LNCaP clone FGC (cell line): ENCODE measurements at regions not wholly inside any gene's neighbourhood (a gene's known extent, or its start where the extent isn't known, plus 50 kb on each side); places are given as distances from the start of the nearest gene placed in this dataset.
"Not testable (repeated sequence)": the region's sequence is repeated elsewhere in the genome, so short reads cannot be mapped to it uniquely, and the experiment has no call there.

Experiments used
- DNase-seq: peaks from one replicate; pipeline ENCODE4 v3.0.0-alpha.2; 2011; ENCODE audit warnings: low read depth
- H3K4me3 ChIP-seq: 2 replicates; pipeline ENCODE4 v1.5.1; 2011; ENCODE audit warnings: mild to moderate bottlenecking, low read depth, low read length, control low read depth
- TF ChIP-seq, protein P1 (sequence below): IDR thresholded peaks from 2 replicates; pipeline ENCODE4 v1.5.1; 2012; ENCODE audit warnings: mild to moderate bottlenecking; ENCODE audit not compliant: control insufficient read depth, insufficient read depth; ENCODE audit errors: extremely low read depth

DNA sequence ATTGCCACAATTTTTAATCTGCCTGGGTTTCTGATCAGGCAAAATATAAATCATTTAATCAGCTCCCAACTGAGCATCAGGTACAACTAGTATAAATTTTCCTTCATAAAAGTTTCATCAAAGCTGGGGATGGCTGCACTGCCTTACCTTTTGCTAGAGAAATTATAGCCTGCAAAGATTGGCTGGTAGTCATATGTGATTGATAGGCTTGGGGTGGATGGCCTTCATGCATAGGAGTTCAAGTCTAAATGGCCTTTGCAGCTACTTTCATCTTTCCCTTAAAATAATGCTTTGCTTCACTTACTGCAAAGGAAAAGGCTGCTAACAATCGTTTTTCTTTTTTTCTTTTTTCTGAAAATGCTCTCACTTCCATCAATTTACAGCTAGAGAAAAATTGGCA lies 739.7 kb downstream of the CENPC start:
- no peak for DNase-seq
- TF ChIP-seq, protein P1, sequence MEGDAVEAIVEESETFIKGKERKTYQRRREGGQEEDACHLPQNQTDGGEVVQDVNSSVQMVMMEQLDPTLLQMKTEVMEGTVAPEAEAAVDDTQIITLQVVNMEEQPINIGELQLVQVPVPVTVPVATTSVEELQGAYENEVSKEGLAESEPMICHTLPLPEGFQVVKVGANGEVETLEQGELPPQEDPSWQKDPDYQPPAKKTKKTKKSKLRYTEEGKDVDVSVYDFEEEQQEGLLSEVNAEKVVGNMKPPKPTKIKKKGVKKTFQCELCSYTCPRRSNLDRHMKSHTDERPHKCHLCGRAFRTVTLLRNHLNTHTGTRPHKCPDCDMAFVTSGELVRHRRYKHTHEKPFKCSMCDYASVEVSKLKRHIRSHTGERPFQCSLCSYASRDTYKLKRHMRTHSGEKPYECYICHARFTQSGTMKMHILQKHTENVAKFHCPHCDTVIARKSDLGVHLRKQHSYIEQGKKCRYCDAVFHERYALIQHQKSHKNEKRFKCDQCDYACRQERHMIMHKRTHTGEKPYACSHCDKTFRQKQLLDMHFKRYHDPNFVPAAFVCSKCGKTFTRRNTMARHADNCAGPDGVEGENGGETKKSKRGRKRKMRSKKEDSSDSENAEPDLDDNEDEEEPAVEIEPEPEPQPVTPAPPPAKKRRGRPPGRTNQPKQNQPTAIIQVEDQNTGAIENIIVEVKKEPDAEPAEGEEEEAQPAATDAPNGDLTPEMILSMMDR: no peak
- H3K4me3 ChIP-seq: no peak overlapping the region

- TF ChIP-seq, protein P1: no peak
- no peak for DNase-seq
- no peak overlapping the region for H3K4me3 ChIP-seq
Measured at GRCh38 chr4:66804979-66805378, 740.3 kb downstream of the CENPC start.

DNA sequence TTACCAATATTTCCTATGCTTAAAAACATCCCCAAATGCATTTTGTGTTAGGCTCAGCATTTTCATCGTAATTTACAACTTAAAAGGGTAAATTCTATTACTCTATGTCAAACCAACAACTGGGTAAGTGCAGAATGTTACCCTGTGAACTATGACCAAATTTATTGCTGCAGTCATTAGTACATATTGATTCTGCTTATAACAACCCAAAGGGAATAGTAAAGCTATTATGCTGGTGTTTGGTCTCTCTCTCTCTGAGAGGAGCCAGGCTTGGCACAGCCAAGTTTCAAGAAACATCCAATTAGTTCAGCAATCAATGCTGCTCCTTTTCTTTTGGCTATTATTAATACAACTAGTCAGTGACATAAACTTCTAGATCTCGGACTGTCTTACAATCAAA lies 747.7 kb downstream of the CENPC start:
- TF ChIP-seq, protein P1: no peak
- no peak overlapping the region for H3K4me3 ChIP-seq
- DNase-seq: no peak

DNA sequence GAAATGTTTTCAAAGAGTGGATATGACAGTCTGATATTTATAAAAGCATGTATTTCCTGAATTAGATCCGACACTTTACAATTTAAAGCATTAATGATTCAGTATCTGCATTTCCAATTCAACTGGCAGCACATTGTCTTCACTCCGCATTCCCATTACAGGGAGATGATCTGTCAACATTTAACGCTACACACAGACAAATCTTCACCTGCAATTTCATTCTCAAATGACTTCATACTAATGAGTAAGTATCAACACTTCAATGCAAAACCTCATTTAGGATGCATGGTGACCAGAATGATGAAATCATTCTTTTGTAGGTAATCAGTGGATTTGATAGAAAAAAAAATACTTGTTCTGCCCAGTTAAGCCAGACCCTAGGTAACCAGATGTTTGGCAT lies 749.6 kb downstream of the CENPC start:
- DNase-seq: no peak
- H3K4me3 ChIP-seq: no peak overlapping the region
- TF ChIP-seq, protein P1: no peak

DNA sequence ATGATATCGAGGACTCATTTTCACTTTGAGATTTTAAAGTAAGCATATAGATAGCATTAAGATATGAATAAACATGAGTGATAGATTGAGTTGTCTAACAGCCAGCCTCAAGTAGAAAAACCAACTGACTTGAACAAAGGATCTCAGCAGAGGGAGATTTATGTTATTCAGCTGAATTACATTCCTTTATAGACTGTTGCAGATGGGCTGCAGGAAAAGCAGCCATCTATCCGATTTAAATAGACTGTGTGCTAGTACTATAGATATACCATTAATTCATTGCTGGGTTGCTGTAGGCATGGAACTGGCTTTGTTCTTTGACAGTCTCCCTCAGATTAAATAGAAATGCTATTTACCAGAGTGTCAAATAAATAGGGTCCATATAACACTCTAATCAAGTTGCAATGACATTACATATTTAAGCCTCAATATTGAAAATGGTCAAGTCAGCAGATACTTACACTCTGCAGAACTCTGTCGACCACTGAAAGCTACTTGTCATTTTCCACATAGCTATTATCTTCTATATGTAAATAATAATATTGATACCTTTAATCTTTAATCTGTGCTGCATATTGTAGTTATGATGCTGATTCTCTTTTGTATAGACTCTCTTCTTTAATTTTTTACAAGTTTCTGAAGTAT lies 750.8 kb downstream of the CENPC start:
- no peak overlapping the region for H3K4me3 ChIP-seq
- no peak for DNase-seq
- TF ChIP-seq, protein P1: no peak

DNA sequence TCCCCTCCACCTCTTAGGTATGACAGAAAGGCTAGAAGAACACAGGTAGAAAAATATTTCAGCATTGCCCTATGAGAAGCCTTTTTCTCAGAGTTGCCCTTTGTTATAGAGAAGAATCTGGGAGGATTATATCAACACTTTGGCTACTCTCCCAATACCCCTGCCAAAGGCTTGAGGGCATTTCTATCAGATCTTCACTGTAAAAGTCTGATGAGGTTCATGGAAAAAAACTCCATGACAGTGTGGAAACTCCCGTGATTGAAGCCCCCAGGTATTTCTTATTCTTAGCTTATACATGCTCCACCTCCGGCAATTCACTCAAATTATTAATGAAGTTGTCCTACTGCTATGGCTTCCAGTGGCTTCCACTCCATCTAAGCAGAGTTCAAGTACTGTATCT lies 753.6 kb downstream of the CENPC start:
- no peak for DNase-seq
- no peak overlapping the region for H3K4me3 ChIP-seq
- TF ChIP-seq, protein P1: no peak

GRCh38 chr4:66785479-66785878 lies 759.8 kb downstream of the CENPC start:
- TF ChIP-seq, protein P1: no peak
- DNase-seq: no peak
- H3K4me3 ChIP-seq: no peak overlapping the region

- H3K4me3 ChIP-seq, DNase-seq: not testable (repeated sequence)
Measured at GRCh38 chr4:66782751-66783150, 762.6 kb downstream of the CENPC start.
